ENCODE measurements at regions not wholly inside any gene's neighbourhood (a gene's known extent, or its start where the extent isn't known, plus 50 kb on each side); places are given as distances from the start of the nearest gene placed in this dataset.

DNA sequence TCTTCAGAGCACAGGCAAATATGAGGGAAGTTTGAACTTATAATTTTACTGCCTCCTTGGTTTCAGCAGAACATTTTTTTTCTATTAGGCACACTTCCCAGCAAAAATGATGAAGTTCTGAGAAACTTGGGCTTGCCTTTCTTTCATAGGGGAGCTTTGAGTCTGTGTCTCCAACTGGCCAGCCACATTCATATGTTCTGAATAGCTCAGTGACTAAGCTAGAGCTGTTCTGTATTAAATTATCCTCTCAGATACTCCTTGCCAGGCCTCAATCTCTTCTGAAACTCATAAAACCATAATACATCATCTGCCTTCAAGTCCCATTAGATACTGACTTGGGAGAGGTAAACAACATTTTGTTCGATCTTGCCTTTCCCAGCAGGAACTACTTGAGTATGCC lies 476.5 kb downstream of the GPAM start:
- Histone ChIP-seq H3K79me2 (ENCODE audit: insufficient read depth, low read length) (no peaks in the 10 kb centered on the region), H3K9ac (ENCODE audit: low read depth, low read length, poor library complexity, severe bottlenecking) (no peak overlapping the region), H3K4me2 (ENCODE audit: low read depth, low read length, poor library complexity, severe bottlenecking) (no peak overlapping the region), H3F3A (ENCODE audit: low read depth) (no peaks in the 10 kb centered on the region), H3K36me3 (ENCODE audit: insufficient read depth, low read length) (no peaks in the 10 kb centered on the region), H3K4me1 (ENCODE audit: insufficient read depth, low read length, poor library complexity, severe bottlenecking) (no peaks in the 10 kb centered on the region), H2AFZ (ENCODE audit: low read length) (no peak overlapping the region), H3K9me2 (replicated peaks; ENCODE audit: low read depth, low read length) (no peaks in the 10 kb centered on the region), H3K27me3 (ENCODE audit: insufficient read depth, low read length, poor library complexity, severe bottlenecking) (no peaks in the 10 kb centered on the region), H3K9me3 (ENCODE audit: insufficient read depth, low read depth, low read length) (no peaks in the 10 kb centered on the region), H4K20me1 (ENCODE audit: insufficient read depth, low read length, poor library complexity, severe bottlenecking) (no peaks in the 10 kb centered on the region), H3K4me3 (ENCODE audit: low read length, poor library complexity, severe bottlenecking) (no peak overlapping the region)
- no peak for TF ChIP-seq EZH2phosphoT487 (IDR thresholded peaks at IDR 0.05; ENCODE audit: borderline replicate concordance)
- TF ChIP-seq, protein P1, sequence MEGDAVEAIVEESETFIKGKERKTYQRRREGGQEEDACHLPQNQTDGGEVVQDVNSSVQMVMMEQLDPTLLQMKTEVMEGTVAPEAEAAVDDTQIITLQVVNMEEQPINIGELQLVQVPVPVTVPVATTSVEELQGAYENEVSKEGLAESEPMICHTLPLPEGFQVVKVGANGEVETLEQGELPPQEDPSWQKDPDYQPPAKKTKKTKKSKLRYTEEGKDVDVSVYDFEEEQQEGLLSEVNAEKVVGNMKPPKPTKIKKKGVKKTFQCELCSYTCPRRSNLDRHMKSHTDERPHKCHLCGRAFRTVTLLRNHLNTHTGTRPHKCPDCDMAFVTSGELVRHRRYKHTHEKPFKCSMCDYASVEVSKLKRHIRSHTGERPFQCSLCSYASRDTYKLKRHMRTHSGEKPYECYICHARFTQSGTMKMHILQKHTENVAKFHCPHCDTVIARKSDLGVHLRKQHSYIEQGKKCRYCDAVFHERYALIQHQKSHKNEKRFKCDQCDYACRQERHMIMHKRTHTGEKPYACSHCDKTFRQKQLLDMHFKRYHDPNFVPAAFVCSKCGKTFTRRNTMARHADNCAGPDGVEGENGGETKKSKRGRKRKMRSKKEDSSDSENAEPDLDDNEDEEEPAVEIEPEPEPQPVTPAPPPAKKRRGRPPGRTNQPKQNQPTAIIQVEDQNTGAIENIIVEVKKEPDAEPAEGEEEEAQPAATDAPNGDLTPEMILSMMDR (conservative IDR thresholded peaks at IDR 0.05; ENCODE audit: low read length) = no peak

DNA sequence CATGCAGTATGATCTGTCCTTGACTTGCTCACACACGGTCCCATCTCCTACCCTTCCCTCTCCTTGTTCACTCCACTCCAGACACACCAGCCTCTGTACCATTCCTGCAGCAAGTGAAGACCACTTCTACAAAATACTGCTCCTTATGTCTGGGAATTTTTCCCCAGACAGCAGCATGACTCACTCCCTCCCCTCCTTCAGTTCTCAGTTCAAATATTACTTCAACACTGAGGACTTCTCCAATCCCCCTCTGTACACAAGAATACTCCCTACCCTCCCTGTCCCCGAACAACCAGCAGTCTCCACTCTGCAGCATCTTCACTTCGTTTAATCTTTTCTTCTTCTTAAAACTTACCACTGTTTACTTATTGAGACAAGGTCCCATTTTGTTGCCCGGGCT lies 474.0 kb downstream of the GPAM start:
- Histone ChIP-seq H3K4me3 (ENCODE audit: low read length, poor library complexity, severe bottlenecking) (no peak overlapping the region), H3K9ac (ENCODE audit: low read depth, low read length, poor library complexity, severe bottlenecking) (no peak overlapping the region), H3F3A (ENCODE audit: low read depth) (no peaks in the 10 kb centered on the region), H3K79me2 (ENCODE audit: insufficient read depth, low read length) (no peaks in the 10 kb centered on the region), H3K9me3 (ENCODE audit: insufficient read depth, low read depth, low read length) (no peaks in the 10 kb centered on the region), H3K27me3 (ENCODE audit: insufficient read depth, low read length, poor library complexity, severe bottlenecking) (no peaks in the 10 kb centered on the region), H3K4me2 (ENCODE audit: low read depth, low read length, poor library complexity, severe bottlenecking) (no peak overlapping the region), H3K9me2 (replicated peaks; ENCODE audit: low read depth, low read length) (no peaks in the 10 kb centered on the region), H2AFZ (ENCODE audit: low read length) (no peak overlapping the region), H3K4me1 (ENCODE audit: insufficient read depth, low read length, poor library complexity, severe bottlenecking) (no peaks in the 10 kb centered on the region), H4K20me1 (ENCODE audit: insufficient read depth, low read length, poor library complexity, severe bottlenecking) (no peaks in the 10 kb centered on the region), H3K36me3 (ENCODE audit: insufficient read depth, low read length) (no peaks in the 10 kb centered on the region)
- TF ChIP-seq, protein P1 (conservative IDR thresholded peaks at IDR 0.05; ENCODE audit: low read length) = no peak
- TF ChIP-seq EZH2phosphoT487 (IDR thresholded peaks at IDR 0.05; ENCODE audit: borderline replicate concordance) = no peak

DNA sequence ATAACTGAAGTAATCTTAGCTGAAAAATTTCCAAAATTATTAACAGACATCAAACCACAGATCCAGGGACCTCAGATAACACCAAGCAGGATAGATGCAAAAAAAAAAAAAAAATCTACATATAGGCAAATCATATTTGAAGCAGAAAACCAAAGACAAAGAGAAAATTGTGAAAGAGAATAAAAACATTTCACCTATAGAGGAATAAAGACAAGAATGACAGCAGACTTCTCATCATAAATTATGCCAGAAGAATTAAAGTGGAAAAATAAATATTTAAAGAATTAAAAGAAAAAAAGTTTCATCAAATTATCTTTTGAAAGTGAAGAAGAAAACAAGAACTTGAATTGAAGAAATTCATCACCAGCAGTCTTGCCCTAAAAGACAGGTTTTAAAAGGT lies 467.5 kb downstream of the GPAM start:
- no peak overlapping the region for H3K4me2 ChIP-seq (ENCODE audit: low read depth, low read length, poor library complexity, severe bottlenecking)
- no peak overlapping the region for H2AFZ ChIP-seq (ENCODE audit: low read length)
- no peaks in the 10 kb centered on the region for H3K79me2 ChIP-seq (ENCODE audit: insufficient read depth, low read length)
- no peaks in the 10 kb centered on the region for H3K4me1 ChIP-seq (ENCODE audit: insufficient read depth, low read length, poor library complexity, severe bottlenecking)
- peaks cover 8% of the 10 kb centered on the region; the same call in 1 of the 2 replicates for H3K9me3 ChIP-seq (ENCODE audit: insufficient read depth, low read depth, low read length)
- H3K27me3 ChIP-seq (ENCODE audit: insufficient read depth, low read length, poor library complexity, severe bottlenecking) = no peaks in the 10 kb centered on the region
- H3F3A ChIP-seq (ENCODE audit: low read depth) = no peaks in the 10 kb centered on the region
- H3K9me2 ChIP-seq (replicated peaks; ENCODE audit: low read depth, low read length) = no peaks in the 10 kb centered on the region
- H4K20me1 ChIP-seq (ENCODE audit: insufficient read depth, low read length, poor library complexity, severe bottlenecking) = no peaks in the 10 kb centered on the region
- no peaks in the 10 kb centered on the region for H3K36me3 ChIP-seq (ENCODE audit: insufficient read depth, low read length)
- no peak overlapping the region for H3K9ac ChIP-seq (ENCODE audit: low read depth, low read length, poor library complexity, severe bottlenecking)
- TF ChIP-seq EZH2phosphoT487 (IDR thresholded peaks at IDR 0.05; ENCODE audit: borderline replicate concordance) = no peak
- TF ChIP-seq, protein P1 (conservative IDR thresholded peaks at IDR 0.05; ENCODE audit: low read length) = no peak
- H3K4me3 ChIP-seq (ENCODE audit: low read length, poor library complexity, severe bottlenecking) = no peak overlapping the region

All from Loucy (cell line).